ENCODE measurements at regions not wholly inside any gene's neighbourhood (a gene's known extent, or its start where the extent isn't known, plus 50 kb on each side); places are given as distances from the start of the nearest gene placed in this dataset.

DNA sequence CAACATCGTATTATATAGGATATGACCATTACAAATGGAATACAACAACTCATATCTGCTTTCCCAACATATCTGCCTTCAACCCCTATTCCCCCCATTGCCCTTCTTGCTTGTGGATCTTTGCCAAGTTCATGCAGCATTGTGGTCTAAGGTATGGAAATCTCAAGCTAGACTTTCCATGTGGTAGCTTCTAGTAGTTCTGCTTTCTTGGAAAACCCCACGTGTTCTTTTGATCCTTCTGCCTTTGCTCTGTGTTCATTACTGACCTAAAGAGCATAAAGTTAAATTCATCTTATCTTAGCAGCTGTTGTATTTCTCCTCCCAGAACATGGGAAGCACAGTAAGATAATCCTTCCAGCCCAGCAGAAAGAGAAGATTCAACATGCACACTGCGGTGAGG is 202.0 kb upstream of the SALL1 start:
- no peak for ATAC-seq (ENCODE audit: low FRiP score)
- TF ChIP-seq, protein P1, sequence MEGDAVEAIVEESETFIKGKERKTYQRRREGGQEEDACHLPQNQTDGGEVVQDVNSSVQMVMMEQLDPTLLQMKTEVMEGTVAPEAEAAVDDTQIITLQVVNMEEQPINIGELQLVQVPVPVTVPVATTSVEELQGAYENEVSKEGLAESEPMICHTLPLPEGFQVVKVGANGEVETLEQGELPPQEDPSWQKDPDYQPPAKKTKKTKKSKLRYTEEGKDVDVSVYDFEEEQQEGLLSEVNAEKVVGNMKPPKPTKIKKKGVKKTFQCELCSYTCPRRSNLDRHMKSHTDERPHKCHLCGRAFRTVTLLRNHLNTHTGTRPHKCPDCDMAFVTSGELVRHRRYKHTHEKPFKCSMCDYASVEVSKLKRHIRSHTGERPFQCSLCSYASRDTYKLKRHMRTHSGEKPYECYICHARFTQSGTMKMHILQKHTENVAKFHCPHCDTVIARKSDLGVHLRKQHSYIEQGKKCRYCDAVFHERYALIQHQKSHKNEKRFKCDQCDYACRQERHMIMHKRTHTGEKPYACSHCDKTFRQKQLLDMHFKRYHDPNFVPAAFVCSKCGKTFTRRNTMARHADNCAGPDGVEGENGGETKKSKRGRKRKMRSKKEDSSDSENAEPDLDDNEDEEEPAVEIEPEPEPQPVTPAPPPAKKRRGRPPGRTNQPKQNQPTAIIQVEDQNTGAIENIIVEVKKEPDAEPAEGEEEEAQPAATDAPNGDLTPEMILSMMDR (IDR thresholded peaks at IDR 0.05), result no peak

DNA sequence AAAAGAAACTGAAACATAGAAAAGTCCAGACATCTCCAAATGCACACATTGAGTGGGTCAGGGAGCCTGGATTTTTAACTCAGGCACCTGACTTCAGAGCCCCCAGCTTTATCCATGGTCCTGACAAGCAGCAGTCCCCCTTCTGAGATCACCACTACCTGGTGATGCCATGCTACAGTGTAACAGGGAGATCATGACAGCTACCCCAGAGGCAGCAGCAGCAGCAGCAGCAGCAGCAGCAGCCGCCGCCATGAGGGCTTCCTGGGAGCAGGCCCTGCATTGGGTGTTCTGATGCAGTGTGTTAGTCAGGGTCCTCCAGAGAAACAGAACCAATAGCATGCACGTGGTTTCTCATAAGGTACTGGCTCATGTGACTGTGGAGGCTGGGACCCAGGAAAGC is 198.6 kb upstream of the SALL1 start:
- no peak for ATAC-seq (ENCODE audit: low FRiP score)
- no peak for DNase-seq (ENCODE audit: low spot score)
- TF ChIP-seq, protein P1 (IDR thresholded peaks at IDR 0.05), result no peak

More for the DNA sequence above, 202.0 kb upstream of the SALL1 start:
- DNase-seq (ENCODE audit: low spot score), result no peak

DNA sequence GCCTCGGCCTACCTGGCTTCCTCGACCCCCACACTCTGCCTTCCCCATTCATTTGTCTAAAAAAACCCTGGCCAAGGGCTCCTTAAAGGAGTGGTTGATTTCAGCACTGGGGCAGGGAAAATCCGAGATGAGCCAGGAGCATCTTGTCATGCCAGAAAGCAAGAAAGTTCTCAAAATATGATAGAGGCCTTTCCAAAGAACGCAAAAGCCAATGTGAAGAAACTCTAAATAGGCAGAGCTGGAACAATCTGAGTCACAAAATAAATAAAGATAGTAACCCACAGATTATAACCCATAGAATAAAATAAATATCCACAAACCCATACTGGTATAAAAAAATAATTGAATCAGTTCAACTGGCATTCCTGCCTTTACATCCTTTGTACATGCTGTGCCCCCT is 192.3 kb upstream of the SALL1 start:
- no peak for DNase-seq (ENCODE audit: low spot score)
- TF ChIP-seq, protein P1 (IDR thresholded peaks at IDR 0.05), result no peak
- no peak for ATAC-seq (ENCODE audit: low FRiP score)

DNA sequence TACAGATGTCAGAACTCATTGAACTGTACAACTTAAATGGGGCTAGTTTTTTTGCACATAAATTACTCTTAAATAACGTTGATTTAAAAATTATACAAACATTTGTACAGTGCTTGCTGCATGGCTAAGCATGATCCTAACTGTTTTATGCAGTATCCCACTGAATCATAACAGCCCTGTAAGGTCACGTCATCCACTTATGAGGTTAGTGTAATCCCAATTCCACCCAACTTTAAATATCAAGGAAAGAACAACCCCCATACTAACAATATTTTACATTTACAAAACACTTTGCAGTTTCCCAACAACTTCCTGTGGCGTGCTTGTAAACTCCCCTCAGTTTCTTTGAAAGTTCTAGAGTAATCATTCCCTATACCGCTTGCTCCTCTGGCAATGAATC is 190.1 kb upstream of the SALL1 start:
- DNase-seq (ENCODE audit: low spot score) (no peak), ATAC-seq (ENCODE audit: low FRiP score) (no peak)
- TF ChIP-seq, protein P1 (IDR thresholded peaks at IDR 0.05), result no peak

DNA sequence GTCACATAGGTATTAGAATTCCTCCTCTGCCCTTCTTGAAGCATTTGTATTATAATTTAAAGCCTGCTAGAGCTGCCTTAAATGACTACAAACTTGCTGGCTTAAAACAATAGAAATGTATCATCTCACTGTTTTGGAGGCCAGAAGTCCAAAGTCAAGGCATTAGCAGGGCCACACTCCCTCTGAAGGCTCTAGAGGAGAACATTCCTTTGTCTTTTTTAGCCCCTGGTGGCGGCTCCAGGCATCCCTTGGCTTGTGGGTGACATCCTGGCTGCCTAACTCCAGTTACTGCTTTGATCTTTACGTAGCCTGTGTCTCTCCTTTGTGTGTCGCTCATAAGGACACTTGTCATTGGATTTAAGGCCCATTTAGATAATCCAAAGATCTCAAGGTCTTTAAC is 186.6 kb upstream of the SALL1 start:
- DNase-seq (ENCODE audit: low spot score), result no peak
- TF ChIP-seq, protein P1 (IDR thresholded peaks at IDR 0.05), result no peak
- ATAC-seq (ENCODE audit: low FRiP score), result no peak

DNA sequence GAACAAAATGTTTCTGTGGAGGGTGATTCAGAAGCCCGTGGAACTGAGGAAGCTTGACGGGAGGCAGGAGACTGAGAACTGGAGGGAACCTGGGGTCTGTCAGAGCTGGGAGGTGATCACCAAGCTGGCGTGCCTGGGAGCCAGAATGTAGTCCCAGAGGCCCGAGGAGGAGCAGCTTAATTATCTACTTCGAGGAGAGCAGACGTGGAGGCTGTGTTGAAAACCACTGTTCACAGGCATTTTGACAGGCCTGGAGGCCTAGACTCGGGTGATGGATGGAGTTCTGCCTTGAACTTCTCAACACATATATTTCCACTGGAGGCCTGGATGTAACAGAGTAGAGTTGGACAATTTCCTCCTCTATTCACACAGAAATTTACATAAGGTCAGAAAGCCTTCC is 177.7 kb upstream of the SALL1 start:
- no peak for DNase-seq (ENCODE audit: low spot score)
- no peak for ATAC-seq (ENCODE audit: low FRiP score)
- TF ChIP-seq, protein P1 (IDR thresholded peaks at IDR 0.05), result no peak

DNA sequence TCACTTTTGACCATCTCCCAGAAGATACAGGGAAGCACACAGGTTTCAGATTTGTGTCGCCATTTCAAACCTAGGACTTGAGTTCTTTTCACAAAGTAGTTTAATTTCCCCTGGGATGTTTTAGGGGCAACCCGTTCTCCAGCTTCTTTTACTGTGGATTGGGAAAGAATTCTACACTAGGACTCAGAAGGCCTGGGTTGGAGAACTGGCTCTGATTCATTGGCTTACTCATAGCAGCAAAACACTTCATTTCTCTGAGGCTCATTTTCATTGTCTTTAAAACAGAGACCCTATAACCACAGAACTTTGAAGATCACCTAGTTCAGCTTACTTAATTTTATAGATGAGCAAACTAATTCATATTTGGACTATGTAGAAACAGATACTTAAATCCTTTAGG is 175.9 kb upstream of the SALL1 start:
- ATAC-seq (ENCODE audit: low FRiP score) (no peak), DNase-seq (ENCODE audit: low spot score) (no peak)
- TF ChIP-seq, protein P1 (IDR thresholded peaks at IDR 0.05), result no peak

Data from omental fat pad (tissue), 3 donors.